NCI-H82 treated with DMSO at 0.1 percent for 48 hours (cell line): ENCODE measurements at regions not wholly inside any gene's neighbourhood (a gene's known extent, or its start where the extent isn't known, plus 50 kb on each side); places are given as distances from the start of the nearest gene placed in this dataset.
"Not testable (repeated sequence)": the region's sequence is repeated elsewhere in the genome, so short reads cannot be mapped to it uniquely, and the experiment has no call there.

ENCODE experiments used
- DNase-seq: peaks from one replicate; lab custom pipeline; 2025; ENCODE audit not compliant: unreplicated experiment; lab: John Stamatoyannopoulos, UW

DNA sequence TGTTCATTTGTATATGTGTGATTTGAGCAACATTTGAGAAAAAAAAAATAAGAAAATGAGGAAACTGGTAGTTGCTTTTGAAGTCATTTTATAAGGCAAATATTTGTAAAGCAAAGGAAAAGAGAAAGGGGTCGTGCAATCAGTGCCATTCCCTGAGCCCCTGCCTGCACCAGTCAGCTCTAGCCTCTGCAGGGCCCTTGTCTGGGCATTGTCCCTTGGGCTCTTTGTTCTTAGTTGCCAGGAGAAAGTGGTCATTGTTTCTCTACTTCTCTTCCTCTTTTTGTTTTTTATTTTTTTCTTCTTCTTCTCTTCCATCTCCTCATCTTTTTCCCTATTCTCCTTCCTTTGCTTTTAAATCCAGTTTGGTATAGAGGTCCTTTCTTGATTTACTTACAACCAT is 175.3 kb upstream of the CREB1 start:
- no peak for DNase-seq

DNA sequence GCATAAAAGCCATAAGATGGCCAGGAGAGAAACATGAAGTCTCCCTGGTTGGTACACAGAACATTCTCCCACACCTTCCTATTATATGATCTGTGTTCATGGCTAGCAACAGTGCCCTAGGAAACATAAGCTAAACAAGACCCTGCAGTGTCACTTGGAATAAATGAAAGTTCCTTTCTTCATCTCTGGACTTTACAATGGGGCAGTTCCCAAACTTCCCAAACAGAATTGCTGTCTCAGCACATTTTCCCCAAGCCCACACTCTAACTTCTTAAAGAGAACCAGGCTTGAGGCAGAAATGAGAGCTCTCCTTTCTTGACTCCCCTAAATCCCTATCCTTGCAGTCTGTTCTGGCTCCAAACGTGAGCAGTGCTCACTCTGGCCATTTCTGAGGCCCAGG is 173.2 kb upstream of the CREB1 start:
- no peak for DNase-seq

DNA sequence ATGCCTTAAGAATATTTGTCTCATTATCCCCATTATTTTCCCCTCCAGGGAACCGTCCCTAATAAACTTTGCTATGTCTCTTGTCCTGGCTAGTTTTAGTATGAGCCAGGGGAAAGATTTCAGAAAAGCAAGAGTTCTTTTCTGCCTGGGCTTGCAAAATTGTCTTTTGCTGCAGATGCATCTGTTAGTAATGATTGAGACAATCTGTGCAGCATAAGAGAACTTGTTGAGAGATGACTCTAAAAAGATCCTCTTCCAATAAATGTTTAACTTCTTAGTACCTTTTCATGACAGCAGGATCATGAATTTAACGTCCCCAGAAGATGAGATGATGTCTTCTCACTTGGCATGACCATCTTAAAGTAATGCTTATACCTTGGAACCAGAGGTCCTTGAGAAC is 172.5 kb upstream of the CREB1 start:
- no peak for DNase-seq

DNA sequence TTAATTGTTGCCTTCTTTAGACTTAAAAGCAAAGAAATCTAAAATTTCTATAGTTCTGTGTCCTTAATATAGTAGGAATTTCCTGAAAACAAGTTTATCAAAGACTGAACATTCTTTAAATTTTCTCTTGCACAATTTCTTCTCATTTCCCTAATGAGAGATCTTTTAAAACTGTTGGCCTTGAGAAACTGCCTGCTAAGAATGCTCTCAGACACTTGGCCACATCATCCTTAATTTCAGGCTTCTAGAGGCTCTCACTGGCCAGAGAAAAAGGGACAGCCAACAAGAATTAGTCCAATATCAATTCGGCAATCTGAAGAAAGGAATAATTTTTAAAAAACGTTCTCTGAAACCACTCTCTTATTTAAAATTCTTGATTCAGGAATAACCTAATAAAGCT is 167.0 kb upstream of the CREB1 start:
- no peak for DNase-seq

DNA sequence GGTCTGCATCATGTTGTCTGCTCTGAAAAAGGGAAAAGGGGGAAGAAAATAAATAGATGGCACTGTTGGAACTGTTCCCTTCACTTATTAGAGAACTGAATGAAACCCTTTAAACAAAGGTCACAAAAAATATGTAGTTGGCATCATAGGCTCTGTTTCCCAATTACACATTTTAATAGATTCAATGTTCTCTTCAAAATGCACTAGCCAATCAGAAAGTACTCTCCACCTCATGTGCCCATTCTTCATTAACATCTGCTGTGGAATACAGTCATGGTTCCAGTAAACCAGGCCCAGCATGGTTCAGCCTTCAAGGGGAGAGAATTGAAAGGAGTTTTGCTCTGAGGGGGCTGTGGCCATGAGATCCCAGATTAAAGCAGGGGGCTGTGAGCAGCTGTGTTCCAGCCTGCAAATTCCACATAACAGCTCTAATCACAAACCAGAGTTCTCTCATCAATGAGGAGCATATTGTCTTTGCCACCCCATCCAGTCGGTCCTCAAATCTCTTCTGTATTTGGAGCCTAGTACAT is 165.9 kb upstream of the CREB1 start:
- no peak for DNase-seq

DNA sequence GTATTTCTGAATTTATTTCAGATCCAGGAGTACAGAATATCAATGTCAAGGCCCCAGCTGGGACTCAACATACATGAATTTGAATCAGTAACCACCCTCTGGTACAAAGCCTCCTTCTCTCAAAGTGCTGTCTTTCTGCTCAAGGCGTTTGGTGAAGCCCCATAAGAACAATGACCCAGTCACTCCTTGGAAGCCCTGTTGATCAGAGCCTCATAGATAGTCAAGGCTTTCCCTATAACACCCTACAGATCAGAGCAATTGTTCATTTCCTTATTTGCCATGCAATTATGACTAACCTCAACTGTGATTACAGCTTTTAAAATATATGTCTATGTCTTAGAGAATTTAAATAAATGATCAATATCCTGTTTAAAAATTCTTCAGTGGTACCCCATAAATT is 159.1 kb upstream of the CREB1 start:
- DNase-seq: no peak

DNA sequence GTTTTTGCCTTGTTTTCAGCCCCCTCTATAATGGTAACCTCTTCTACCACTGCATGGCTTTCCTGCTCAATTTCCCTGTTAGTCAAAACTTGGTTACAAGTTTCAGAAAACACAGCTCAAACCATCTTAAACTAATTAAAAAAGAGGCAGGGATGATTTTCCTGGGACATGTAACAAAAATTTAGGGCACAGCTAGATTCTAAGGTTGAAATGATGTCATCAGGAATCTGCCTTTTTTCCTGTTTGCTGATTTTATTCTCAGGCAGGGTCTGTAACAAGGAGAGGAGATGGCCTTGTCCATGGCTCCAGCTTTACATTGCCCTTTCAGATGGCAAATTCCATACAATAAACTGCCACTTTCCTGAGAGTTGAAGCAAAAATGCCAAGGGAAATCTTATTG is 157.9 kb upstream of the CREB1 start:
- no peak for DNase-seq

DNA sequence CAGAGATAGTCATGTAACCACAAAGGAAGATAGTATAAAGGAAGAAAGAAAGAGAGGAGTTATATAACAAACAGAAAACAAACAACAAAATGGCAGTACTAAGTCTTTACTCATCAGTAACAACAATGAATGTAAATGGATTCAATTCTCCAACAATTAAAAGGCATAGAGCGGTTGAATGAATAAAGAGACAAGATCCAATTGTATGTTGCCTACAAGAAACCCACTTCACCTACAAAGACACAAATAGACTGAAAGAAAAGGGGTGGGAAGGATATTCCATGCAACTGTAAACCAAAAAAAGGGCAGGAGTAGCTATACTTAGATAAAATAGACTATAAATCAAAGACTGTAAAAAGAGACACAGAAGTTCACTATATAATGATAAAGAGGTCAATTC is 157.3 kb upstream of the CREB1 start:
- DNase-seq: no peak

DNA sequence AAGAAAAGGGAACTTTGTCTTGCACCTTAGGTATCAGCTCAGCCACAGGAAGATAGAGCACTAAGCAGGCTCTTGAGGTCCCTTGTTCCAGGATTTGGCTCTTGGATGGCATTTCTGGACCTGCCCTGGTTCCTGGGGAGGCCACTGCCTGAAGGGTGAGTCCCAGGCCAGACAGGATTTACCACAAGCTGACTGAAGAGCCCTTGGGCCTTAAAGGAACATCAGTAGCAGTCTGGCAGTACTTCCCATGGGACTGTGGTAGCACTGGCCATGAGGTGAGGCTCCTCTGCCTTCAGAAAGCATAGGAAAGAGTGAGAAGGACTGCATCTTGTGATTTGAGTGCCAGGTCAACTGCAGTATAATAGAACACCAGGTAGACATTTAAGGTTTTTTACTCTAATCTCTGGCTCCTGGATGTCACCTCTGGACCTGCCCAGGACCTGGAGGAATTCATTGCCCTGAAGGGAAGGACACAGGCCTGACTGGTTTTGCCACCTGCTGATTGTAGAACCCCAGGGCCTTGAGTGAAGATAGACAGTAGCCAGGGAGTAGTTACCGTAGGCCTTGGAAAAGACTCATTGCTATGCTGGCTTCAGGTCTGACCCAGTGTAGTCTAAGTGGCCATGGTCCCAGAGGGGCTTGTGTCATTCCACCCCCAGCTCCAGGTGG is 154.4 kb upstream of the CREB1 start:
- no peak for DNase-seq

DNA sequence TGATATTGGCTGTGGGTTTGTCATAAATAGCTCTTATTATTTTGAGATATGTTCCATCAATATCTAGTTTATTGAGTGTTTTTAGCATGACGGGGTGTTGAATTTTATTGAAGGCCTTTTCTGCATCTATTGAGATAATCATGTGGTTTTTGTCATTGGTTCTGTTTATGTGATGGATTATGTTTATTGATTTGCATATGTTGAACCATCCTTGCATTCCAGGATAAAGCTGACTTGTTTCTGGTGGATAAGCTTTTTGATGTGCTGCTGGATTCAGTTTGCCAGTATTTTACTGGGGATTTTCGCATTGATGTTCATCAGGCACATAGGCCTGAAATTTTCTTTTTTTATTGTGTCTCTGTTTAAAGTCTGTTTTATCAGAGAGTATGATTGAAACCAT is 151.1 kb upstream of the CREB1 start:
- not testable (repeated sequence) for DNase-seq

DNA sequence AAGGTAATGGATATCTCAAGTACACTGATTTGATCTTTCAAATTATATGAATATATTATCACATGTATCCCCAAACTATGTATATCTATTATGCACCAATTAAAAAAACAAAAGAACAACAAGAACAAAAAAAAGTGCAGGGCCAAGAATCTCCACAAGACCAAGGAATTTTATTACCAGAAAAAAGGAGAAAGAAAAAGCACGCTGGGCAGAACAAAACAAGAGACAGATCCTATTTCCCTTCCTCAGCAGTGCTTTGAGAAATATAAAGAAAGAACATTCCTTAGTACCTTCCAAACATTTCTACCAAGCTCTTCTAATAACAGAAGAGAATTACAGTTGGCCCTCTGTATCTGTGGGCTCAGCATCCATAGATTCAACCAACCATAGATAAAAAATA is 144.7 kb upstream of the CREB1 start:
- DNase-seq: no peak

DNA sequence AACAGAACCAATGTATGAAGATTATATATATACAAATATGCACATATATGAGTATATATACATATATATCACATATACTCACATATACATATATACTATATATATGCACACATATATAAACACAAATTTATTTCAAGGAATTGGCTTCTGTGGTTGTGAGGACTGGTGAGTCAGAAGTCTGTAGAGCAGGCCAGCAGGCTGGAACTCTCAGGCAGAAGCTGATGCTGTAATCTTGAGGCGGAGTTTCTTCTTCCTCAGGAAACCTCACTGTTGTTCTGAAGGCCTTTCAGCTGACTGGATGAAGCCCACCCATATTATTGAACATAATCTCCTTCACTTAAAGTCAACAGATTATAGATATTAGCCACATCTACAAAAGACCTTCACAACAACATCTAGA is 143.9 kb upstream of the CREB1 start:
- no peak for DNase-seq

DNA sequence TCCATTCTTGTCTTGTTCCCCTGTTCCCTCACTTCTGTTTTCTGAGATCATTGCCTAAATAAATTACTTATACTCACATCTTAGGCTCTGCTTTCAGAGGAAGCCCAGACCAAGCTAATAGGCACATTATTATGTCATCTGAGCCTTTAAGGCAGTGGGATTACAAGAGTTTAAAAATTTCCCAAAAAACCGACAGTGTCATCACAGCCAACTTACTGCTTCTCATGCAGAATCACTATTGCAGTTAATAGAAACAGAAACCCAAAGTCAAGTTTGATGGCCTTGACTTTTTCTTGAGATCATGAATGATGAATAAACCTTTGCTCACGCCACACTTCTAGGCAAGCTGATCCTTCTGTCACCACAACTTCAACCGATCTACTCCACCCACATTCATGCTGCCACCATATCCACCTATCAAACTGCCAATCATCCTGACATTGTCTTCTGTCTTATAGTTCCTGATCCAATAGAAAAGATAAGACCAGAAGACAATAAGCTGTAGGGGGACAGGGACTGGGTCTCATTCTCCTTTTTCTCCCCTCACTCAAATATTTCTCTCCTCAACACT is 142.7 kb upstream of the CREB1 start:
- DNase-seq: no peak

DNA sequence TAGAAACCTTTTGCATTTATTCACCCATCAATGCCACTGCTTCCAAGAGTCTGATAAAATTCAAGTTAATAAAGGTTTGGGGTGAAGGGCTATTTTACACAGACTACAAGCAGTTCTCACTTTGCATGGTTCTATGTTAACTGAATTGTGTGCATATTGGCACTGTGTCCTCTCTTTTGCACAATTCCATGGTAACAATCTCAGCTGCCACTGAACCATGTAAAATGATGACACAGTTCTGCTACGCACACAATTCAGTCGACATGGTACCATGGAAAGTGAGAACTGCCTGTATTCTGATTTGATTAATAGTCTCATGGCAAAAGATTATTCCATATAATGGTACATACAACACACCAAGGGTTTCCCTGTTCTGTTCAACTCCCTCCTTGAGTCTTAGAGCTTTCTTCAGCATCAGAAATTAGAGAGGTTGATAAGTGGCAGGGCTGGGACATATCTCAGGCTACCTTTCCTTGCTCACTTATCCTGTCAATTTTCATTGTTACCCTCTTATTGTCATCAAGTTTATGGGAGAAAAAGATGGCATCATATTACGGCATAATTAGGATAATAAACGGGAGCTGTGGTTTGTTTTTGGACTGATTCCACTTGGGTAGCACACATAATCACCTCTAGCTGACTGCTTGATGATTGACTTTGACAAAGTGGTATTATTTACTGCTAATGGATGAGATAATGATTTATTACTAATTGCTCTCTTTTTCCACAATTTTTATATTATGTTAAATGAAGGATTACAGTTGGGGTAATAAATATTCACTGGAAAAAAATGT is 139.3 kb upstream of the CREB1 start:
- DNase-seq: no peak

DNA sequence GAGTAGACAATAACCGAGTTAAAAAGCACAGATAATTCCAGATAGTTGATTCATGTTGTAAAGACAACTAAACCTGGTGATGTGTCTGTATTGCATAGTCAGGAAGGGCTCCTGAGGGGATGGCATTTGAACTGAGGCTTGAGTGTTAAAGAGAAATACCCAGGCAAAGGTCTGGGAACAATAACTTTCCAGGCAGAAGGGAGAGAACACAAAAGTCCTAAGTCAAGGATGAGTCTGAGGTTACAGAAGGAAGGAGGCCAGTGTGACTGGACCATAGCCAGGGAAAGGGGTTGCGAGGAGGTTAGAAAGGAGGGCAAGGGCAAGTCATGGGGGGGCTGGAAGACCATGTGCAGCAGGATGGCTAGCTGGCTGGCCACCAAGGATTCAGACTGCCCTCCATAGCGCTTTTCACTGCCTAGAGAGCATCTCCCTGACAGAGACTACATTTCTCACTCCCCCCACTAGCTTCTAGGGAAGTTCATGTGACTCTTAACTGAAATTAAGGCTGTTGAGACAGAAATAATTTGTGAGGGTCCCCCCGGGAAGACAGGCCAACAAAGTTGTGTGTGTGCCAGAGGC is 135.5 kb upstream of the CREB1 start:
- no peak for DNase-seq

DNA sequence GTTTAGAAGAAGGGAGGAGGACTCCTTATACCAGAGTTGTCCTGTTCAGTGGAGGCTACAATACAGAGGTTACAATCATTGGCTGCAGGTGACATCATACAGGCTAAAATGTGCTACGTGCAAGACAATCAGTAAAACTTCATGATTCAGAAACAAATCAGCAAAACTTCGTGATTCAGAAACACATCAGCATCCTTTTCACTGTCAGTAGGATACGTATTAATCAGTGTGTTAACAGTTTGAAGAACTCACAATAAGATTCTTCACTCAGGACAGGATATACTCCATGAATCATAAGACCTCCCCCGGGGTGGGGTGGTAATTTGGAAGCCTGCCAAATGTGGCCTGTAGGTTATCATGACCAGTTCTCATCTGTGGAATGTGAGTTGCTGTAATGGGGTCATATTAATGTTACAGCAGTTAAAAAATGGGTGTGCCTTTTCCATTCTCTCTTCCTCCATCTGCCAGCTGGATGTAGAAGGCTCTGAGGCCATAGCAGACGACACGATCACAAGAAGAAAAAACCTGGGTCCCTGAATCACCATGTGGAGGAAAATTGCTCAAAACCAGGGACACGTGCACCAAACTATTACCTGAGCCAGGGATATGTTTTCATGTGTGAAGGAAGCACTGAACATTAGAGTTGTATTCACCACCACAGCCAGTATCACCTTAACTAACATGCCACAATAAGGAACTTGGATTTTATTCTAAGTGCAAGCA is 134.8 kb upstream of the CREB1 start:
- no peak for DNase-seq

DNA sequence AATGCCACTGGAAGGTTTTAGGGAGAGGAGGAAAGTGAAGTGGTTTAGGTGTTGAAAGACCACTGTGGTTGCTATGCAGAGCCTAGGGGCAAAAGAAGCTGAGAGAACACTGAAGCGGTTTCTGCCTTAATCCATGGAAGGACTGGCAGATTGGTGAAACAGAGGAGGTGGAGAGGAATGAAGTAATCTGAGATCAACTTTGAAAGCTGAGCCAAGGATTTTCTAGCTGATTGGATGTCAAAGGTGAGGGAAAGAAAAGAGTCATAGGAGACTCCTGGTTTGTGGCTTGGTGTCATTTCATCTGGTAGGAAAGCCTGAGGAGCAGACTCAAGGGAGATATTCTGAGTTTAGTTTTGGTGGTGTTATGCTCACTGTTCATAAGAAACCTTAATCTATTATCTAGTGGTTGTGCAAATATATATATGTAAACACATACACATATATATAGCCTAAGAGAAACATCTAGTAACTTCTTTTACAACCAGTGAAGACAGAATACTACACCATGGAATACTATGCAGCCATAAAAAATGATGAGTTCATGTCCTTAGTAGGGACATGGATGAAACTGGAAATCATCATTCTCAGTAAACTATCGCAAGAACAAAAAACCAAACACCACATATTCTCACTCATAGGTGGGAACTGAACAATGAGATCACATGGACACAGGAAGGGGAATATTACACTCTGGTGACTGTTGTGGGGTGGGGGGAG is 134.1 kb upstream of the CREB1 start:
- DNase-seq: peak; percentile 66

DNA sequence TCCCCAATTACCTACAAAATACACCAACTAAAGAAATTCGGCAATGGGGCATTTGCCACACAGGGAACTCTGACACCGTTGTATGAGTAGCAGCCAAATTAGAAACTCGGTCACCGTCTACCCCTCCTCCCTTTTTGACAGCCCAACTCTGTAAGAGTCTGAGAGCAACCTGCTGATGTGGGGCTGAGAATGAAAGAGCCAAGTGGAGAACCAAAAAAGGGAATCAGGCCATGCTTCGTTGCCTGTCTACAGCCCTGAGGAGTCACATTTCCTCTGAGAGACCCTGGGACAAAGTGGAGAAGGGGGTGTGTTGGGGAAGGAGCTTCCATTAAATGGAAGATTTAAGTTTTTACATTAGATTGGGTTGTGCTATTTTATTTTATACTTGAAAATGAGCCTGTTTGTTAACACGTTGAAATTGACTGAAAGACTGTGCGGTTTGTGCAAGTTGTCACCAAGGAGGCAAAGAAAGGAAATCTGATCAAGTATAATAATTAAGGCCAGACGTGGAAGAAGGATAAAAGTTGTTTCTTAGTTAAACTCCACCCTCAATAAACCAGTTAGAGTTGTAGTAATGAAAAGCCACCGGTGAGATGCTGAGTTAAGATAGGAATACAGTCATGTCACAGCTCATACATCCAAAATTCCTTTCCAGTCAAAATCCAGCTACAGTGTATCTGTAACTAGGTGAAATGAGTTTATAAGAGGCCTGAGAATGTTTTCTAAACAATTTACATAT is 131.7 kb upstream of the CREB1 start:
- no peak for DNase-seq

DNA sequence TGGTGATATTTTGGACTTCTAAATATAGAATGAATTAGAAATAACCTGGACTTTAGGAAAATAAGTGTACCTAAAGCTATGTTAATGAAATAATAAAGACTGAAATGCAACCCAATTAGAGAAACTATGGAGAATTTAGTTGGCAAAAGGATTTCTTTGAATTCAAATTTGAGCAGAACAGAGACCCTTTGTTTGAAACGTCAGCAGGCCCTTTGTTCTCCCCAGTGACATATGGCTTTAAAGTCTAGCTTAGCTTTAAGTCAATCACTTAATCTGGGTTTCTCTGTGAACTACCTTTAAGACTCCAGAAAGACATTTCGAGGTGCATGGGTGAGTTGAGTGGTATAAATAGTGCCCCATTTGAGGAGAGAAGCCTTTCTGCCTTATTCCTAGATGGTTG is 130.5 kb upstream of the CREB1 start:
- peak; percentile 87 for DNase-seq

DNA sequence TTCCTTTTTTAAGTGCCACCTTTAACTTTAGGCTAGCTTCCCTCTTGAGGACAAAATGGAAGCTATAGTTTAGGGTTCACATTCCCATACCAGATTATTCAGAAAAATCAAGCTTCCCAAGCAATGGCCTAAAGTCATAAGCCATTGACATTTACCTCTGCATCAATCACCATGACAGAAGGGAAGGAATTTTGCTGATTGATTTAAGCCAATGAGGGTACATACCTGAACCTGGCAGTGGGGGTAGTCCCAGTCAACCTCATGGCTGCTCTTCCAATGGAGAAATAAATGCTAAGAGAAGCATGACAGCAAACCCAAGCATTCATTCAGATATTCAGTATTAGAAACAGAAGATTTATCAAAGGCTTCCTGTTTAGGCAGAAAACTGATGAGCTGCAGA is 128.4 kb upstream of the CREB1 start:
- no peak for DNase-seq
